ENCODE measurements at regions not wholly inside any gene's neighbourhood (a gene's known extent, or its start where the extent isn't known, plus 50 kb on each side); places are given as distances from the start of the nearest gene placed in this dataset.

- peaks cover 0 to 5% of the 10 kb centered on the region in 2 donors for H3K4me1 ChIP-seq
- no peaks in the 10 kb centered on the region for H3K9me3 ChIP-seq
- H3K27me3 ChIP-seq = no peaks in the 10 kb centered on the region
- H3K36me3 ChIP-seq = no peaks in the 10 kb centered on the region
- no peak for TF ChIP-seq CTCF (IDR thresholded peaks at IDR 0.05)
- H3K4me3 ChIP-seq = no peak overlapping the region
- DNase-seq (ENCODE audit: low spot score) = no peak
- no peak overlapping the region for H3K27ac ChIP-seq
These were observed 368.1 kb downstream of the LTN1 start for GRCh38 chr21:28624626-28625025.

- Histone ChIP-seq H3K27ac (no peak overlapping the region), H3K27me3 (no peaks in the 10 kb centered on the region), H3K4me3 (no peak overlapping the region), H3K36me3 (no peaks in the 10 kb centered on the region), H3K4me1 (peaks cover 0 to 5% of the 10 kb centered on the region in 2 donors), H3K9me3 (no peaks in the 10 kb centered on the region)
- no peak for TF ChIP-seq CTCF (IDR thresholded peaks at IDR 0.05)
- DNase-seq (ENCODE audit: low spot score) = no peak
These were observed 375.4 kb downstream of the LTN1 start for GRCh38 chr21:28617300-28617699.

GRCh38 chr21:28615276-28615675, 377.4 kb downstream of the LTN1 start:
- Histone ChIP-seq H3K4me1 (peaks cover 0 to 5% of the 10 kb centered on the region in 2 donors), H3K27ac (no peak overlapping the region), H3K27me3 (no peaks in the 10 kb centered on the region), H3K36me3 (no peaks in the 10 kb centered on the region), H3K9me3 (no peaks in the 10 kb centered on the region), H3K4me3 (no peak overlapping the region)
- TF ChIP-seq CTCF (IDR thresholded peaks at IDR 0.05) = no peak
- no peak for DNase-seq (ENCODE audit: low spot score)

GRCh38 chr21:28614791-28615190, 377.9 kb downstream of the LTN1 start:
- no peak for DNase-seq (ENCODE audit: low spot score)
- Histone ChIP-seq H3K4me1 (peaks cover 0 to 5% of the 10 kb centered on the region in 2 donors), H3K4me3 (no peak overlapping the region), H3K27ac (no peak overlapping the region), H3K27me3 (no peaks in the 10 kb centered on the region), H3K9me3 (no peaks in the 10 kb centered on the region), H3K36me3 (no peaks in the 10 kb centered on the region)
- TF ChIP-seq CTCF (IDR thresholded peaks at IDR 0.05) = no peak

GRCh38 chr21:28608646-28609045, 384.0 kb downstream of the LTN1 start:
- no peak for TF ChIP-seq CTCF (IDR thresholded peaks at IDR 0.05)
- Histone ChIP-seq H3K4me3 (no peak overlapping the region), H3K36me3 (no peaks in the 10 kb centered on the region), H3K27ac (no peak overlapping the region), H3K9me3 (no peaks in the 10 kb centered on the region), H3K27me3 (no peaks in the 10 kb centered on the region), H3K4me1 (no peaks in the 10 kb centered on the region)
- DNase-seq (ENCODE audit: low spot score) = no peak

GRCh38 chr21:28607545-28607944, 385.1 kb downstream of the LTN1 start:
- H3K9me3 ChIP-seq = no peaks in the 10 kb centered on the region
- no peak for TF ChIP-seq CTCF (IDR thresholded peaks at IDR 0.05)
- H3K4me3 ChIP-seq = no peak overlapping the region

More at GRCh38 chr21:28607545-28607944, 385.1 kb downstream of the LTN1 start:
- Histone ChIP-seq H3K36me3 (no peaks in the 10 kb centered on the region), H3K27ac (no peak overlapping the region), H3K27me3 (no peaks in the 10 kb centered on the region), H3K4me1 (no peaks in the 10 kb centered on the region)
- no peak for DNase-seq (ENCODE audit: low spot score)
